UCSD-AML1 (cell line): ENCODE measurements at regions not wholly inside any gene's neighbourhood (a gene's known extent, or its start where the extent isn't known, plus 50 kb on each side); places are given as distances from the start of the nearest gene placed in this dataset.
"Not testable (repeated sequence)": the region's sequence is repeated elsewhere in the genome, so short reads cannot be mapped to it uniquely, and the experiment has no call there.

Experiments used
- DNase-seq: peaks from one replicate; lab custom pipeline; 2025; ENCODE audit not compliant: unreplicated experiment; lab: John Stamatoyannopoulos, UW

DNA sequence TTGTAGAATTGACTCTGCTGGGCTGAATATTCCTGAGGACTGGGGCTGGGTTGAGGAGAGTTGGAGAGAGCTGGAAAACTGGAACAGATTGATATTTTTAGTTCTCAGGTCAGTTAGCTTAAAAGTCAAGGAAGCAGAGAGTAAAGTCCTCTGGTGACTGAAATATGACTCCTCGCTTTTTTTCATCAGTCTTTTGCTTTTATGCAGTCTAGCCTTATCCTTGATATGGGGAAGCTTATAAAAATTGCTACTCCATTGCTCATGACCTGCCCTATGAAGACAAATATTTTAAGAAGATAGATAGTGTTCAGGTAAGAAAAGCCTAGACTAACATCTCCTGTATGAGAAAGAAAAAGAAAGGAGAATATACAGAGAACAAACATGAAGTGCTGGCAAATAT is 152.7 kb downstream of the C4orf33 start:
- DNase-seq = no peak

DNA sequence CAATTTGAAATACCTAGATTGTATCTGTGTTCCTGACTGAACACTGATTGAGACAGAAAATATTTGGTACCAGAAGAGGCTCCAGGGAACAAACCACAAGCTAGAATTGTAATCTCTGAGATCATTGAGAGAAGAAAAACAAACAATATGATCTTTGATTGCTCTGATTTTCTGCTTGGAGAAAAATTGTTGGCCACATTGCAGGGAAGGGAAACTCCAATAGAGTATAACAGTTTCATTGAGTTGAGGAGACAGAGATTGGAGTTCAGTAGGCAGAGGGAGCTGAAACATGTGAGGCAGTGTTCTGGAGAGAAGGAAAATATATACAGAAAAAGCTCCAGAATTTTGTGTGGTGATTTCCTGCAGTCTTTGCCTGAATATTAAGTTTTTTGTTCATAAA is 158.2 kb downstream of the C4orf33 start:
- no peak for DNase-seq

DNA sequence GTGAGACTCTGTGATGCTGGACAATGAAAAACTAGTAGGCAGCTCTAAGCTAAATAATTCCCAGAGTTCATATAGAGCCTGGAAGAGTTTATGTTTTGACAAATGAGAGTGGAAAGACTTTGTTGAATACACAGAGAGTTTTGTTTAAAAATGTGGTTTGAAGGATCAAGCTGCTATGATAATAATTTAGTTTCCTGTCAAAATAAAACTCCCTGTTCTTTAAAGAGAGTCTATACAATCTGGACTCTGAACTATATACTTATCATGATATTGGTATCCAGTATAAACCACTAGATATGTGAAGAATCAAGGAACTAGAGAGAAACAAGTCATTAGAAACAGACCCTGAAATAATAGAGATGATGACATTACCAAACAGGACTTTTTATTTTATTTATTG is 158.6 kb downstream of the C4orf33 start:
- no peak for DNase-seq

DNA sequence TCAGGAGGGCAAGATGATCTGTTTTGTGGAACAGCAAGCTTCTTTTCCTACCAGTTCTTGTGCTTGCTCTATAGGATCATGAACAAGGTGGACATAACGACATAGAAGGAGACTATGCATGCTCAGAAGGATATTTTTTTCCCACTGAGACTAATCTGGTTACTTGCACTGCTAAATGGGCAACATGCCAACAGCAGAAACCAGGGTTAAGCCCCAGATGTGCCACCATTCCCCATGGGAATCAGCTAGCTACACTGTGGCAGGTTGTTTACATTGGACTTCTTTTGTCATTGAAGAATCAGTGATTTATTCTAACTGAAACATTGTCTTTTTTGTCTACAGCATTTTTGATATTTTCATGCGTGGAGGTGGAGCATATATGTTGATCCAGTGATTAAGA is 165.6 kb downstream of the C4orf33 start:
- DNase-seq = no peak

DNA sequence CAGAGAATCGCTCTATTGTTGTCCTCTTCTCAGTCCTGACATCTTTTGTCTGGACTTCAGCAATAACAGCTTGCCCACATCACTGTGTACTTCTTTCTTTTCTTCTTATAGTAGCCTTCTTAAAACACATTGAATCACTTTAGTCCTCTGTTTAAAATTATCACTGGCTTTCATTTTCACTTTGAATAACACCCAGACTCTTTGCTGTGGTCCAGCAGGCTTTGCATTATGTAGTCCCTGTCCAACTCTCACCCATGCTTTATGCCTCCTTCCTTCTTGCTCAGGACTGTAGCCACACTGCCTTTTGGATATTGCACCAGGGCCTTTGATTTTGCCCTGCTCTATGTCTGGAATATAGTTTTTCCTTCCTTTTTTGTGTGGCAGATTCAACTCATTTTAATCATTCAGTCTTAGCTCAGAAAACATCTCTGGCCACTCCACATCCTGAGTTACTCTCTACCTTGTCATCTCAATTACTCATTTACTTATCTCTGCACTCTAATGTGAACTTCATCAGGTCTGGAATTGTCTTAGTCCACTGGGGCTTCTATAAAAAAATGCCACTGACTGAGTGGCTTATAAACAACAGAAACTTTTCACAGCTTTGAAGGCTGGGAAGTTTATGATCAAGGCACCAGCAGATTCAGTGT is 168.2 kb downstream of the C4orf33 start:
- no peak for DNase-seq

DNA sequence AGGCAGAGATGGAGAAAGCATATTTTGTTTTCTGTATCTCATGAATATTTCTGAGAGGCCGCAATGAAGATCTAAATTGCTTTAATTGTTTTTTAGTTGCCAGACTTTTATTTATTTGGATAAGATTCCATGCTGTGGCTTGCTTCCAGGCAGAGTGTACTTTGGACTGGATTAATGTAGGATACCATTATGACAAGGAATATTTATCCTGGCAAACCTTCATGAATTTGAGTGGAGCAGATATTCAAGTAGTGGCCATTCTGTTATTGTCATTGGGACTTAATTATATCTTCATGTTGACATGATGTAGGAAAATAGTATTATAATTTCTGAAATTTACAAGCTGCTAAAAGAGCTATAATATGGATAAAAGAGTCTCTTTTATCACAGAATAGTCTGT is 182.9 kb downstream of the C4orf33 start:
- no peak for DNase-seq

DNA sequence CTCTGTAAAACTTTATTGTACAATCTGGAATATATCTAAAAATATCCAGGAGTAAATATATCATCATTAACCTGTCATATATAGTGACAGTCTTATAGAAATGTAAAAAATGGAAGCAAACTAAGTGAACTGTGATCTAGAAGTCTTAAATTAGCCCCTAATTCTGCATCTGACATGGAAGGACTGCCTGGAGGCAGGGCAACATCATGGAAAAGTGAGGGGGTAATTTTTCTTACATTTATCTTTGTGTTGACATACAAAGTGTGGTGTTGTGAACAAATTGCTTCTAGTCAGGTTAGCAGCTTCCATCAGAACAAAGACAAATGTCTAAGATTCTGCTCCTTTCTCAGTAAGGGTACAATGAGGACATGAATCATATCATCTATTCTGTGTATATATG is 186.3 kb downstream of the C4orf33 start:
- DNase-seq = no peak

DNA sequence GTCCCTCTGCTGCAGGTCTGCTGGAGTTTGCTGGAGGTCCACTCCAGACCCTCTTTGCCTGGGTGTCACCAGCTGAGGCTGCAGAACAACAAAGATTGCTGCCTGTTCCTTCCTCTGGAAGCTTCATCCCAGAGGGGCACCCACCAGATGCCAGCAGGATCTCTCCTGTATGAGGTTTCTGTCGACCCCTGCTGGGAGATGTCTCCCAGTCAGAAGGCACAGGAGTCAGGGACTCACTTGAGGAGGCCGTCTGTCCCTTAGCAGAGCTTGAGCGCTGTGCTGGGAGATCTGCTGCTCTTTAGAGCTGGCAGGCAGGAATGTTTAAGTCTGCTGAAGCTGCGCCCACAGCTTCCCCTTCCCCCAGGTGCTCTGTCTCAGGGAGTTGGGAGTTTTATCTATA is 196.2 kb downstream of the C4orf33 start:
- DNase-seq = not testable (repeated sequence)

DNA sequence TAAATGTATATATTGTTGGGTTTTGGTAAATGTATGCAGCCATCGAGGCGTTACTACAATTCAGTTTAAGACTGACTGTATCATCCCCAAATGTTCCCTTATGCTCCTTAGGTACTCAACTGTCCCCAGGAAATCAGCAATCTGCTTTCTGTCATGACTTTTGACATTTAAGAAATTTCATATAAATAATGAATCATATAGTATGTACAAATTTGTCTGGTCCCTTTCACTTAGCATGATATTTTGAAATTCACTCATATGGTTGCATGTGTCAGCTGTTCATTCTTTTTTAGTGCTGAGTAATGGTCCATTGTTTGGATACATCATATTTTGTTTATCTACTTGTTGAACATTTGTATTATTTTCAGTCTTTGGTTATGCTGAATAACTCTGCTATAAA is 218.8 kb downstream of the C4orf33 start:
- DNase-seq = no peak

DNA sequence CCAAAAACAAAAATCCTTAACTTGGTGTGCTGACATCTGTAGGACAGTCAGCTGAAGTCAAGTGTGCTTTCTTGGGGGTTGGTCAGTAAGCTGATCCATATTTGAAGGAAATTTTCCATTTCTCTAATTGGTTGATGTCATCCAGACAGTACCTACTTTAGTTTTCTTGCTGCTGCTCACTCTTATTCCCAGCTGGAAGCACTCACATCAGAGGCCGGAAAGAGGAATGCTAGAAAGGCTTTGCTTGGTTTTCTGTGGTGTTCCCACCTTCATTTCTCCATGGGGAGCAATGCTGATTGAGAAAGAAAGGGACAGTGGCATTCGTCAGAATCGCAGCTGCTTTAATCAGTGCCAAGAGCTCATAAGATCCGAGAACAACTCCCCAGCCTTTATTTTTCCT is 227.0 kb downstream of the C4orf33 start:
- no peak for DNase-seq

DNA sequence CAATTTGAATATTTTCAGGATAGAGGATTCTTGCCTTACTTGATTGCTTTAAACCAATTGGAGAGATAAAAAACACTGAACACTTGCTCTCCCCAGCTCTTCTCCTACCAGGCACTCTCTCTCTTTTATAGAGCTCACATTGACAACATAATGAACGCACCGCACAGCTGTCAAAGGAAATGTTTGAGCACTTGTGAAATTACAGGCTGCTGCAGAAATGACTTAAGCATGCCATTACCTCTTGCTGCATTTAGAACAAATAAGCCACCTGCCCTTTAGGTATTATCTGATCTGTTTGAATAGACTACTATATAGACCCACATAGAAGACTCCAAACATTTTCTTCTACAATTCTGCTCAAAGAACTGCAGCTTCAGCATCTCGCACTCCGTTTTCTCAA is 227.7 kb downstream of the C4orf33 start:
- DNase-seq = no peak

DNA sequence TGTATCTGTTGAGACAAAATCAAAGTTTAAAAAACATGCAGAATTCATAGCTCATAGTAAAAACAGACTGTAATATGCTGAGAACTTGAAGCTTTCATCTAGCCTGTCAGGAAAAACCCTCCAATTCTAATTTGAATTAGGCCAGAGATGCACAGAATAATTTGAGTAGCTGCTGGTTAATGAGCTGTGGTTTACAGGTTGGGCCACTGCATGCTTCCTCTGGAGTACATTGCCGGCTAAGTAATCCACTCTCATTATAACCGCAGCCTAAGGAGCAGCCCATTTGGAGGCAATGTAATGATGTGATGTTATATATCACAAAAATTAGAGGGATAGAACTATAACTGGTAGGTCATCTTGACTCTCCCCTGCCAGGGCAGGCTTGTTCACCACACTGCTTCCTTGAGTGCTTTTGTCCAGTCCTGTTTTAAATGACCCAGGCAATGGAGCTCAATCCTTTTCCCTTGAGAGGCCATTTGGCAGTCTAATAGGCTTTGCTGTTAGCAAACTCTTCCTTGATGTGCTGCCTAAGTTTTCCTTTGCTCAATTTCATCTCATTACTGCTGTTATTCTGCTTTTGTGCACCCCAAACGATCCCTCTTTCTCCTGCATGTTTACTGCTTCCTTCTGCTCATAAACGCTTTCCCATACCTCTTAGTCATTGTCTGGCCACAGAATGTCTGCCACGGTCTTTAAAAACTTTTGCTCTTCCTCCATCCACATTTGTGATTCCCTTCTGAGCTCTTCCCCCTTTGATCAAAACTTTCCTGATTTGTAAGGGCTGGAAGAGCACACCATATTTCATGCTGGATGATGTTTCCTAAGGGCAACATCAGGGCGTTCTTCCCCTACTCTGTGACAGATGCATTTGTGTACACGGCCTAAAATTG is 230.9 kb downstream of the C4orf33 start:
- DNase-seq = no peak

DNA sequence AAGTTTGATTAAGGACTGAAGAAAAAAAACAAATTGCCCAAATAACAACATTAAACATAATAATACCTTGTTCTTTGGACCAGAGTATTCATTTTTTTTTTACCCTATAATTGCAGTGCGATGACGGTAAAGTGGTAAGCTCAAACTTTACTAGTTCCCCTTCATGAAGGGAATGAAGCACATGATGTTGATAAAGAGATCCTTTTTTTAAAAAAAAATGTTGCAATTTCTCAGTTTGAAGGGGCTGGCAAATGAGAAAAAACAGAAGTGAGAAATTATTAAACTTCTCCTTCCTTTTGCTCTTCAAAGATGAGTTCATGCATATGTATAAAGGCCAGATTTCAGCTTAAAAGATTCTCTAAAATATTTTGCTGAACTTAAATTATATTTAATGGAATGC is 231.7 kb downstream of the C4orf33 start:
- no peak for DNase-seq

DNA sequence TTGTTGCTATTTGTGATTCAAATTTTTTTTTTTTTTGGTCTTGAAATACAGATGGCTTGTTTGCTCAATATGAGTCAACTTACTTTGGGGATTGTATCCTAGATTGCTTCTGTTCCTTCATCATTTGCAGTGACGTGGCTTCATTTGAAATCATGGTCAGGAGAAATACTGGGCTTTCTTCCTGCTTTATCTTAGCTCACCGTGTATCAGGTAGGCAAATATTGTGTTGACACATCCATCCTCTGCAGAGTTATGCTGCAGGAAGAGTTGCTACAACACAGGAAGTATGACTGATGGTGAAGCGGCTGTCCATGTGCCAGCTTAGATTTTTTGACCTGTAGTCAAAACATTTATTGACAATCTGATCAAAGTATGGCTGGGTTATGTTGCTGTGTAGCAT is 232.2 kb downstream of the C4orf33 start:
- DNase-seq = no peak

DNA sequence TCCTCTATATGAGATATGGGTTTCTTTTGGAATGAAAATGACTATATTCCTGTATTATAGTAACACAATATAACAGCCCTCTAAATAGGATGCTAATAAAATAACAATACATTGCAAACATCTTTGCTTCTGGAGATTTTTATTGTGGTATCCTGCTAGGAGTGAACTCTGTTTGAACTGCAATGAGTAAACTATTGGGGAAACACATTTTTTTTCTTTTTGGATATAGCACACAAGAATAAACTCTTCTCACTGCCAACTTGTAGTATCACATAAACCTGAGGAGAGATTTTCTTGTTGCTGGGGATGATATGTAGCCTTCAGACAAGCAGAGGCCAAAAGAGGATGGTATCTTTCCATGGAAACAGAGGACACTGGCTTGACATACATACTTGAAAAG is 238.2 kb downstream of the C4orf33 start:
- DNase-seq = no peak

DNA sequence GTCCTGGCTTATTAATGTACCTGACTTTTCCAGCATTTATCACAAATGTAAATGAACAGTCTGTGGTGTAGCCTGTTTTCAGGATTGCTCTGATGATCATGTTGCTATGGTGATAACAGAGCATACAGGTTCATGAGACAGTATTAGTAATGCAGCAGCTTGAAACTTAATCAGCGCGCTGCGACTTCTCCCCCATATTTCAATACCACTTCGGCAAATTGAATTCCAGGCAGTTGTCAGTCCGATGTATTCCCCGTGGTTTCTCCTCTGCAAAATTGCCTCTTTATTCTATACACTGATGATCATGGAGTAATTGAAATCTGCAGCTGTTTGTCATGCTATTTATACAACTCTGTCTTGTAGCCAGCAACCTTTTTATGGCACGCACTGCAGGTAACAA is 239.3 kb downstream of the C4orf33 start:
- no peak for DNase-seq

DNA sequence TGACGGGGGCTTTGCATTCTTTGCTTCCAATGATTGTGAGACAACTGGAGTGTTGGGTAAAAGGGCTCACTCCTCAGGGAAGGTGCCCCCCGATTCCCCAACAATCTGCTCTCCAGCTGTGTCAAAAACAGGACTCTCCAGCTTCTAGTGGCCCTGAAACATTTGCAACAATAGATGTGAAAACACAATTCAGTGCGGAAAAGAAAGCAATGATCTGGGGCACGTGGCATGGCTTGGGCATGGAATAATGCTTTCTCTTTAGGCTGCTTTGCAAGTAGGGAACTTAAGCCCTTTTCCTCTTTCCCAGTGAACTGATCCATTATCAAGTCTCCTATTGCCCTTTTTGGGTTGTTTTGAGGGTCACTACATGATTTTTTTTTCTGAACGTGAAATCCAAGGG is 239.9 kb downstream of the C4orf33 start:
- no peak for DNase-seq

DNA sequence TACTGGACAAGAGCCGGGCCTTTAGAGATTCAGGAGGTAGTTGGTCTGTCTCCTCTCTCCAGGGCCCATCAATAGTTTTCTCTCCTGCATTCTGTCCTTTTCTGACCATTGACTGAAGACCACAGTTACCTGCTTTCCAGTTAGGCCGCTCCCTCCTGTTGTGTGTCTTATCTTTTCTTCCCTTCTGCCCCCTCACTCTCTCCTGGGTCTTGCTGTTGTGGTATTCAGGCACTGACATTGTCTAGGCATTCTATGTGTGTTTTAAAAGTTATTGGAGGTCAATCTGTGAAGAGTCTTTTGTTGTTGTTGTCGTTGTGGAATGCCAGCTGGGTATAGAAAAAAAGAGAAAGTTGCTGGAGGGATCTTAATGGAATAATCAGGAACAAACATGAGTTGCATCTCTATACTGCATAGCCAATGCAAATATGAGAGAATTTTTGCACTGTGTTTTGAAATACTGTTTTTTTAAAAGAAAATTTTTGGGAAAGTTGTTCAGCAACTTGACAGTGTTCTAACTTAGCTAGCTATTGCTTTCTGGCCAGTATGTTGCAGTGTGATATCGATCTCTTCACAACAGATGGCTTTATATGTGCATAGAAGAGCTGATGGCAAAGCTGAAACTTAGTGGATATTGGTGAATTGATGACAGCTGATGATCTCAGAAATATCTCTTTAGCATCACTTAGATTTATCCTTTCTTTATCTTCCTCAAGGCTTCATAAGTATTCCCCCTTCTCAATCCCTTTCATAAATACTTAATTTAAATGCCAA is 240.7 kb downstream of the C4orf33 start:
- no peak for DNase-seq

DNA sequence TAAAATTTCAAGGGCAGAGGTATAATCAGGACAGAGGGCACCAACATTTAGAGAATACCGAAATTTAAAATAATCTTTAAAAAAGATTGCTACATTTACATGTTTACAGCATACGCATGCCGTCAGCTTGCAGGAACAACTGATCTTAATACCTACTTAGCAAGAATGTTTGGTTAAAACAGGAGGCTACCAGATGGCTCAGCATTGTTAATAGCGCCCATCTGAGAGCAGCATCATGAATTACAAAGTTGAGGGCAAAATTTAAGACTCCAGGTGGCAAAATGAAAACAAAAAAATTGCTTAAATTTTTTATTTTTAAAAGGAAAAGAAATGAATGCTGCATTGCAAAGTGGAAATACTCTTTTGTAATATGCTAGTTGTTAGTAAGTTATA is 241.3 kb downstream of the C4orf33 start:
- no peak for DNase-seq

DNA sequence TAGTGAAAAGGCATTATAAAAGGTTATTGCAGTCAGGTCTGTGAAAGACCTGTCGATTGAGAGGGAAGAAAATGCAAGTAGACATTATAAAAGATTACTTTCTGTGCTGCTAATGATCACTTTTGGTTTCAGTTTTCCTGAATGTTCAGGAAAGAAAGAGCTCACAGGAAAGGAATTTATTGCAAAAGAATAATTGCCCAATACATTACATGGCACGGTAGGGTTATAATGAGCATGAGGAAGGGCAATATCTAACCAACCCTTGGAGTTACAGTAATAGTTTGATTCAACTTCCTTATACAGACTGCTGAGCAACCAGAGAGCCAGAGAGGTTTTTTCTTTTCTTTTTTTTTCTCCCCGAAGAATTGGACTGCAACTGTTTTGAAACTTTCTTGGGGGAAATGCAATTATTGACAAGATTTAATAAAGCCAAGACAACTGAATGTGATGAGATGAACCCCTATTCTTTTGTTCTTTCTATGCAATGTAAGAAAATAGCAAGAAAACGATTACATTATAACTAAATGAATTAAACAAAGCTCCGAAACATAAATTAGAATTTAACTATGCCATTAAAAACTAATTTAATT is 247.0 kb downstream of the C4orf33 start:
- DNase-seq = no peak

DNA sequence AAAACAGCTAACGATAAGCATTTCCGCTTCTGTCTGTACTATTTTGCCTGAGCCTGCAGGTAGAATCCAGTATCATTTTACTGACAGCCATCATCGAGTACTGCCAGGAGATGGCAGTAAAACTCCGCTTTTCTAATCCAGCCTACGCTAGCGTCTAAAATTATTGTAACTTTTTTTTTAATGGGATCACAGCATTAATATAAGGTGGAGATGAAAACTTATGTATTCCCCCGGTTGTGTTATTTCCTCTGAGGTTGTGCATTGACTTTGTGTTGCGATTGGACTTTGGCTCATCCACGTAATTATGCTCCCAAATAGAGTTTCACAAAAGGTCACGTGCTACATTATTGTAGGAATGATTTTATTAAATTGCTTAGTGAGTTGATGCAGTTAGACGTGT is 248.1 kb downstream of the C4orf33 start:
- DNase-seq = no peak

DNA sequence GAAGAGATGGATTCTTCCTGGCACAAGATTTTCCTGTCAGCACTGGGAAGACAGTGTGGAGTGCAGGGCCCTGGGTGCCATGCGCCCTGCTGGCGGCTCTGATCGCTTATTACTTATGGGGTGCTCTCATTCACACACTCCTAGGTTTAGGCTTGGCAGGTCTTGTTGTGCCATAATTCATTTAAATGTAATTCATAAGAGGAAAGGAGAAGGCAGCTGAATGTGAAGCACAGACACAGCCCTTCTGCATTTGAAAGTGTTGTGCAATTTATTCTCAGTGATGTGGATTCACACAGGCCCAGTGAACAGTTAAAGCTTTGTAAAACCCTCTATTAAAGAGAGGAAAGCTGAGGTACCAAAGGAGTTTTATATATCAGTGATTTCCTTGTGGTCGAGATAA is 249.7 kb downstream of the C4orf33 start:
- no peak for DNase-seq
